AG09309 (cell line): ENCODE measurements at regions not wholly inside any gene's neighbourhood (a gene's known extent, or its start where the extent isn't known, plus 50 kb on each side); places are given as distances from the start of the nearest gene placed in this dataset.

ENCODE experiments used
- DNase-seq: peaks from one replicate; pipeline ENCODE4 v3.0.0-alpha.2; 2010; ENCODE audit warnings: low read depth
- H3K4me3 ChIP-seq: 2 replicates; pipeline ENCODE4 v1.5.1; 2011; ENCODE audit warnings: mild to moderate bottlenecking, low read depth, low read length, moderate library complexity; ENCODE audit not compliant: control insufficient read depth
- TF ChIP-seq, protein P1 (sequence below): IDR thresholded peaks from 2 replicates; pipeline ENCODE4 v1.5.1; 2011; ENCODE audit warnings: mild to moderate bottlenecking, low read depth, low read length, inconsistent platforms; ENCODE audit not compliant: insufficient read depth, control insufficient read depth; ENCODE audit errors: missing control alignments

DNA sequence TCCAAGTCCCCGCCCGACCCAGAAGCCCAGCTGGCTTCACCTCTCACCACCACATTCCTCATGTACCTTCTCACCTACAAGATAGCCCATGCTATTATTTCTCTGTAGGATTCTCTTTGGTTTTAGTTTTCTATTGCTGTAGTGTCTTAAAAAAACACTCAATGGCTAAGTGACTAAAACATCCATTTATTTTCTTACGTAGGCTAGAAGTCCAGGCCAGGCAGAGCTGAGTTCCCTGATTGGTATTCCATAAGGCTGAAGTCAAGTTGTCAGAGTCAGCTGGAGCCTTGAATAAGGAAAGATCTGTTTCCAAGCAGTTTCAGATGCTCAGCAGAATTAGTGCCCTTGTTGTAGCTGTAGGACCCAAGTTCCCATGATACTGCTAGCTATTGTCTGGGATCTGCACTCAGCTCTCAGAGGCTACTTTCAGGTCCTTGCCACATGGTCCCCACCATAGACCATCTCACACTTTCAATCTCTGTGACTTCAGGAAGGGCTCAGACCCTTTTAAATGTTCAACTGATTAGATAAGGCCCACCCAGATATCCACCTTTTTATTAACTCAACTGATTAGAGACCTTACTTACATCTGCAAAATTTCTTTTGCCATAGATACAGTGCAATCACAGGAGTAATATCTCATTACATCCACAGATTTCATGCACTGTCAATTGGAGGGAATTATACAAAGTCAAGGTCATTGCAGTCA lies 371.0 kb downstream of the TGFB2 start:
- no peak for DNase-seq
- H3K4me3 ChIP-seq, result no peak overlapping the region
- TF ChIP-seq, protein P1, sequence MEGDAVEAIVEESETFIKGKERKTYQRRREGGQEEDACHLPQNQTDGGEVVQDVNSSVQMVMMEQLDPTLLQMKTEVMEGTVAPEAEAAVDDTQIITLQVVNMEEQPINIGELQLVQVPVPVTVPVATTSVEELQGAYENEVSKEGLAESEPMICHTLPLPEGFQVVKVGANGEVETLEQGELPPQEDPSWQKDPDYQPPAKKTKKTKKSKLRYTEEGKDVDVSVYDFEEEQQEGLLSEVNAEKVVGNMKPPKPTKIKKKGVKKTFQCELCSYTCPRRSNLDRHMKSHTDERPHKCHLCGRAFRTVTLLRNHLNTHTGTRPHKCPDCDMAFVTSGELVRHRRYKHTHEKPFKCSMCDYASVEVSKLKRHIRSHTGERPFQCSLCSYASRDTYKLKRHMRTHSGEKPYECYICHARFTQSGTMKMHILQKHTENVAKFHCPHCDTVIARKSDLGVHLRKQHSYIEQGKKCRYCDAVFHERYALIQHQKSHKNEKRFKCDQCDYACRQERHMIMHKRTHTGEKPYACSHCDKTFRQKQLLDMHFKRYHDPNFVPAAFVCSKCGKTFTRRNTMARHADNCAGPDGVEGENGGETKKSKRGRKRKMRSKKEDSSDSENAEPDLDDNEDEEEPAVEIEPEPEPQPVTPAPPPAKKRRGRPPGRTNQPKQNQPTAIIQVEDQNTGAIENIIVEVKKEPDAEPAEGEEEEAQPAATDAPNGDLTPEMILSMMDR, result no peak

DNA sequence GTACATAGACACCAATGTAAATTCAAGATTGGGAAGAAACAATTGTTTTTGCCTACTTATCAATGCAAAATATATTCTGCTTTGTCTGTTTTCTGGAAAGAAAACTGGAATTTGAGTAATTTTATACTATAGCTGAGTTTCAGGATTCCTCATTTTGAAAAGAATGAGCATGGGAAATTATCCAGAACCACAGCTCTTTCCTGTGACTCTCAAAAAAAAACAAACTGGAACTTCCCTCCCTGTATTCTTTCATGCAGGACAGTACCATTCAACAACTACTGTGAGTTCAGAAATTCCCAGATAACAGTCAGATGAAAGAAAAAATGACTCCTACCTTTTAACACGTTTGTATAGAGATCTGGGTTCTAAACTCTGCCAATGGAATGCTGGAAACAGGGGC lies 372.4 kb downstream of the TGFB2 start:
- DNase-seq, result no peak
- TF ChIP-seq, protein P1, result no peak
- H3K4me3 ChIP-seq, result no peak overlapping the region

DNA sequence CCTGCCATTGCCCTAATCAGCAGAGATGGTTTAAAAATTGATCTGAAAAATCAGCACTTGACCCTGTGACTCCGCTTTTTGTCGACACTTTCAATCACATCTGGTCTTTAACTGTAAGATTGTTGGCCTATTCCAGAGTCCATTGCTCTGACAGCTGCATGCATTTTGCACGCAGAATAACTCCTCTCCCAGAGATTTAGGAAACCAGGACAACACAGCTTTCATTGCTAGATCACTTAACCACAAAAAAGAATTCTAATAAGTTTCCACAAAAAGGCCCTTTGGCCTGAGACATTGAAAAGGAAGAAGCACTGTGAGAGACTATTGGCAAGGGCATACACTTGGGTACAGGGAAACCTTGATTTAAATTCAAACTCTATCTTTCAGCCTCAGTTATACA lies 373.1 kb downstream of the TGFB2 start:
- peak; percentile 18 for DNase-seq
- H3K4me3 ChIP-seq, result no peak overlapping the region
- TF ChIP-seq, protein P1, result no peak

DNA sequence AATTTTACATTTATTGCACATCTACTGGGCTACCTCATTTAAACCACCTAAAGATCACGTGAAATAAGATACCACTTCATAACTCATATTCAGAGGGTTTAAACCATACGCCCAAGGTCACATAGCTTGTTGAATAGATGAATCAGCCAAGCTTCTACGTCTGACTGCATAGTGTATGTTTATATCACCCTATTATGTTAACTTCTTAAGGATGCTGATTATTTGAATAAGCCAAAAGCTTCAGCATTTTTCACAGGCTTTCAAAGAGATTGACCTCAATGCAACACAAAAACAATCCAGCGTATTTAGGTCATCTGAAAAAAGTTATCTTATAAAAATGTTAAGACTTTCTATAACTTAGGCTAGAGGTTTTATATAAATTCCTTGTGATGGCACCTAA lies 373.8 kb downstream of the TGFB2 start:
- H3K4me3 ChIP-seq, result no peak overlapping the region
- TF ChIP-seq, protein P1, result no peak
- no peak for DNase-seq

DNA sequence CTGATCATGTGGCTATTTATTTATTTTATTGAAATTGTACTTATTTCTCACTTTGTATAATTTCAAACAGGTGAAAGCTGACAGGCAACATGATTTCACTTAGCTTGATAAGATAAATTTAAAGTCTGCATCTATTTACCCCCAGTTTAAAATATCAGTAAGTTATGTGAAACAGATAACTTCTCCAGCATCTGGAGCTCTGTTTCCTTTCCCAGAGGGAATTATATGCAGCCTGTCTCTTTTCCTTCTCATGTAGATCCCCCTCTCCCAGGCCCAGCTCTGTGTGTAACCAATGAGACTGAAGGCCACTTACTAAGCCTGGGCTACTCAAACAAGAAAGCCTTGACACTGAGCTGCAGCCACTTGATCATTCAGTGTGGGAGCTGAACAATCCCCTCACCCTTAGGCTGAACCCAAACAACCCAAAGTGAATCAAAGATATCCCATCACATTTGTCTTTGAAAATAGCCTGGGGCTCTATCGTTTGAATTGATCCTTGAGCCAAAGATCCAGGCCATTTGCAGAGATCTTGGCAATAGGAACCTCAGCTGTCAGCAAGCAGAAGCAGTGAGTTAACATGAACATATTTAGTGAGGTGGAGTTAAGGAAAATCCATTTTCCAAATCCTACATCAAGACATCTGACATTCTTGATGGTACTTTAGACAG lies 383.9 kb downstream of the TGFB2 start:
- TF ChIP-seq, protein P1, result no peak
- H3K4me3 ChIP-seq, result no peak overlapping the region
- no peak for DNase-seq

DNA sequence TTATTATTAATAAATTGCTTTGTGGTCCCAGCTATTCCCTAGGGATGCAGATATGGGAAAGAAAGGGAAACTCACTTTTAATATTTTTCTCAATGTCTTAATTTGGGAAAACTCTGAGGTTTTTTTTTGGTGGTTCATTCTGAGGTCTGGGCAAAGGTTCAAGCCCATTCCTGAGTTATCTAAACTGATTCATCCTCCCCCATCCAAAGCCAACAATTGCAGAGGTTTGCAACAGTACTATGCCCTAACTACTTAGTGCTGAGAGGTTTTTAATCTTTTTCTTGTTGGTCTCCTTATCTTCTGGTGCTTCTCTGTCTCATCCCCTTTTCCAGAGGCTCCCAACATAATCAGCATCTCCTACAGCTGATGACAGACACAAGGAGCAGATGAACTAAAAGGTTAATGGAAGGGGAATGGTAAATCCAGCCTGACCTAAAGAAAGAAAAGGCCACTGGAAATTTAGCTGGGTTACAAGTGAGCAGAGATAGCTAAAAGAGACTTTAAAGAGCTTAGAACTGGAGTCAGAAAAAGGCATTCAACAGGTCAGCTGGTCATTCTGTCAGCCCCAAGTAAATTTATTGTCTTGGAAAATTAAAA lies 390.4 kb downstream of the TGFB2 start:
- TF ChIP-seq, protein P1, result no peak
- H3K4me3 ChIP-seq, result no peak overlapping the region
- peak; percentile 74 for DNase-seq
